OCI-LY1 (cell line): ENCODE measurements at regions not wholly inside any gene's neighbourhood (a gene's known extent, or its start where the extent isn't known, plus 50 kb on each side); places are given as distances from the start of the nearest gene placed in this dataset.

Experiments used
- H2AFZ ChIP-seq: fragments of 200-600 bp; sonication (generic), shearing (Covaris generic); 2 replicates; pipeline ENCODE4 v1.6.0; 2014; ENCODE audit warnings: antibody characterized with exemption, mild to moderate bottlenecking, low read length
- H3F3A ChIP-seq: fragments of 200-600 bp; sonication (generic), shearing (Covaris generic); 2 replicates; pipeline ENCODE4 v1.6.0; 2014; ENCODE audit warnings: mild to moderate bottlenecking, antibody characterized with exemption, low read length, moderate library complexity; ENCODE audit not compliant: insufficient read depth
- H3K27ac ChIP-seq: fragments of 200-600 bp; sonication (generic); 2 replicates; pipeline ENCODE4 v1.5.1; 2014; ENCODE audit warnings: low read length, mixed run types, mild to moderate bottlenecking, low read depth; ENCODE audit not compliant: poor library complexity, severe bottlenecking
- H3K27me3 ChIP-seq: fragments of 200-600 bp; sonication (generic); 2 replicates; pipeline ENCODE4 v1.6.0; 2014; ENCODE audit warnings: antibody characterized with exemption, mild to moderate bottlenecking, low read length, moderate library complexity; ENCODE audit not compliant: insufficient read depth
- H3K36me3 ChIP-seq: fragments of 200-600 bp; sonication (generic); 2 replicates; pipeline ENCODE4 v1.6.1; 2014; ENCODE audit warnings: mild to moderate bottlenecking, antibody characterized with exemption, low read length, moderate library complexity, mixed read lengths; ENCODE audit not compliant: insufficient read depth
- H3K4me1 ChIP-seq: fragments of 200-600 bp; sonication (generic); 2 replicates; pipeline ENCODE4 v1.5.1; 2014; ENCODE audit warnings: mild to moderate bottlenecking, low read length, moderate library complexity; ENCODE audit not compliant: insufficient read depth, severe bottlenecking
- H3K4me2 ChIP-seq: fragments of 200-600 bp; sonication (generic), shearing (Covaris generic); 2 replicates; pipeline ENCODE4 v1.6.1; 2014; ENCODE audit warnings: low read length
- H3K4me3 ChIP-seq: fragments of 200-600 bp; sonication (generic); 2 replicates; pipeline ENCODE4 v1.5.1; 2014; ENCODE audit warnings: low read length, low read depth, mild to moderate bottlenecking, mixed read lengths; ENCODE audit not compliant: poor library complexity, severe bottlenecking
- H3K79me2 ChIP-seq: fragments of 200-600 bp; shearing (Covaris generic); 2 replicates; pipeline ENCODE4 v1.6.1; 2016; ENCODE audit warnings: mixed run types, low read length, mixed read lengths; ENCODE audit not compliant: insufficient read depth
- H3K9ac ChIP-seq: fragments of 200-600 bp; sonication (generic), shearing (Covaris generic); 2 replicates; pipeline ENCODE4 v1.6.1; 2014; ENCODE audit warnings: mild to moderate bottlenecking, low read length, mixed read lengths
- H3K9me2 ChIP-seq: fragments of 200-600 bp; sonication (generic), shearing (Covaris generic); 2 replicates; pipeline ENCODE4 v1.6.1; 2014; ENCODE audit warnings: low read depth, mild to moderate bottlenecking, low read length, mixed read lengths
- H3K9me3 ChIP-seq: fragments of 200-600 bp; shearing (Covaris generic); 2 replicates; pipeline ENCODE4 v1.6.1; 2014; ENCODE audit warnings: low read length, mixed read lengths
- H4K20me1 ChIP-seq: fragments of 200-600 bp; sonication (generic), shearing (Covaris generic); 2 replicates; pipeline ENCODE4 v1.6.0; 2016; ENCODE audit warnings: mild to moderate bottlenecking, low read length; ENCODE audit not compliant: insufficient read depth
- EZH2 ChIP-seq: fragments of 200-600 bp; sonication (generic), shearing (Covaris generic); IDR thresholded peaks from 2 replicates; pipeline ENCODE4 v1.8.0; 2017; ENCODE audit warnings: borderline replicate concordance, mixed run types, mild to moderate bottlenecking, antibody characterized with exemption, low read length, moderate library complexity, mixed read lengths
- TF ChIP-seq, protein P1 (sequence below): fragments of 200-600 bp; sonication (generic), shearing (Covaris generic); IDR thresholded peaks from 2 replicates; pipeline ENCODE4 v1.5.1; 2017; ENCODE audit warnings: mild to moderate bottlenecking, antibody characterized with exemption, low read length, moderate library complexity, mixed read lengths

DNA sequence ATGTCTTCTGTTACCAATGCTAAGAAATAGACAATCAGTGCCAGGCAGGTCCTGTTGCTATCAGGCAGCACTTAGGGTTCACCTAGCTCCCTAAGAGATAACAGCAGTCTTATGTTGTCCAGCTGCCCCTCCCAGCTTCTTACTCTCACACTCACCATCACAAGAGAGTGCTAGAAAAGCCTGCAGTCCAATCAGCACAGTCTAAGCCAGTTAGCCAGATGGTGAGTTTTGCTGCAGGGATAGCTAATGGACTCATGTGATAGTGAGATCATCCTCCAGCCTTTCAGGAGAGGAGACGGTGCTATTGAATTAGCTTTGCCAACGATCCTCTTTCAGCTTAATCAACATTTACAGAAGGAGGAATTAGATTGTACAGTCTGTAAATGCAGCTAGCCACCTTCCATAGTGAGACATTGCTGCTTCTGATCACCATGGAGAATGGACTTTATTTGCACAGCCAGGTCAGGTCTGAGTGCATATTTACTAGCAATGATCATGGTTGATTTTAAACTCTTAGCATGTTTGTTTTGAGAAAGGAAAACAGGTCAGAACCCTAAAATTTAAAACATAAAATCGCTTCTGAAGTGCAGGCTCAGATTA is 438.3 kb downstream of the CENPC start:
- Histone ChIP-seq H3F3A (no peaks in the 10 kb centered on the region), H3K79me2 (no peaks in the 10 kb centered on the region), H3K36me3 (no peaks in the 10 kb centered on the region), H3K4me1 (no peaks in the 10 kb centered on the region), H4K20me1 (no peaks in the 10 kb centered on the region), H3K9me2 (no peaks in the 10 kb centered on the region), H2AFZ (no peak overlapping the region), H3K9me3 (no peaks in the 10 kb centered on the region), H3K9ac (no peak overlapping the region), H3K4me2 (no peak overlapping the region), H3K4me3 (no peak overlapping the region), H3K27me3 (no peaks in the 10 kb centered on the region), H3K27ac (no peak overlapping the region)
- TF ChIP-seq, protein P1, sequence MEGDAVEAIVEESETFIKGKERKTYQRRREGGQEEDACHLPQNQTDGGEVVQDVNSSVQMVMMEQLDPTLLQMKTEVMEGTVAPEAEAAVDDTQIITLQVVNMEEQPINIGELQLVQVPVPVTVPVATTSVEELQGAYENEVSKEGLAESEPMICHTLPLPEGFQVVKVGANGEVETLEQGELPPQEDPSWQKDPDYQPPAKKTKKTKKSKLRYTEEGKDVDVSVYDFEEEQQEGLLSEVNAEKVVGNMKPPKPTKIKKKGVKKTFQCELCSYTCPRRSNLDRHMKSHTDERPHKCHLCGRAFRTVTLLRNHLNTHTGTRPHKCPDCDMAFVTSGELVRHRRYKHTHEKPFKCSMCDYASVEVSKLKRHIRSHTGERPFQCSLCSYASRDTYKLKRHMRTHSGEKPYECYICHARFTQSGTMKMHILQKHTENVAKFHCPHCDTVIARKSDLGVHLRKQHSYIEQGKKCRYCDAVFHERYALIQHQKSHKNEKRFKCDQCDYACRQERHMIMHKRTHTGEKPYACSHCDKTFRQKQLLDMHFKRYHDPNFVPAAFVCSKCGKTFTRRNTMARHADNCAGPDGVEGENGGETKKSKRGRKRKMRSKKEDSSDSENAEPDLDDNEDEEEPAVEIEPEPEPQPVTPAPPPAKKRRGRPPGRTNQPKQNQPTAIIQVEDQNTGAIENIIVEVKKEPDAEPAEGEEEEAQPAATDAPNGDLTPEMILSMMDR: no peak
- TF ChIP-seq EZH2: no peak

DNA sequence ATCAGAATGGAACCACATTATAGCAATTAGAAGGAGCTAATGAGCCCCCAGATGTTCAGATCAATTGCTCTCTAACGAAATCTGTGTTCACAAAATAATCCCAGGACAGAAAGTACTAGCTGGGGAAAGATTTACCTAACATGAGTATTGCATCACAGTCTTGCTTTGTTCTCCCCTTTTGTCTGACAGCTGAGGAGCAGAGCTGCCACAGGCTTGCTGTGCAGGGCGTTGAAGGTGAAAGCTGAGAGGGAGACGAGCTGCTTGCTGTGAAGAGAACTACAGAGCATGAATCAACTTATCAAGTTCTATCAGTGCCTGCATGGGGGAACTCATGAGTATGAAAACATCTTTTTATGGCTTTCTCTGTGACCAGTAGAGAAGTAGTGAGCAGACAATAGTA is 441.2 kb downstream of the CENPC start:
- H4K20me1 ChIP-seq: no peaks in the 10 kb centered on the region
- no peak overlapping the region for H3K4me3 ChIP-seq
- H3K4me1 ChIP-seq: no peaks in the 10 kb centered on the region
- H3K27ac ChIP-seq: no peak overlapping the region
- H3K9me3 ChIP-seq: no peaks in the 10 kb centered on the region
- no peak overlapping the region for H2AFZ ChIP-seq
- no peaks in the 10 kb centered on the region for H3K36me3 ChIP-seq
- no peaks in the 10 kb centered on the region for H3F3A ChIP-seq
- H3K9me2 ChIP-seq: no peaks in the 10 kb centered on the region
- no peak for TF ChIP-seq EZH2
- TF ChIP-seq, protein P1: no peak
- no peak overlapping the region for H3K4me2 ChIP-seq
- no peak overlapping the region for H3K9ac ChIP-seq
- no peaks in the 10 kb centered on the region for H3K79me2 ChIP-seq
- no peaks in the 10 kb centered on the region for H3K27me3 ChIP-seq

DNA sequence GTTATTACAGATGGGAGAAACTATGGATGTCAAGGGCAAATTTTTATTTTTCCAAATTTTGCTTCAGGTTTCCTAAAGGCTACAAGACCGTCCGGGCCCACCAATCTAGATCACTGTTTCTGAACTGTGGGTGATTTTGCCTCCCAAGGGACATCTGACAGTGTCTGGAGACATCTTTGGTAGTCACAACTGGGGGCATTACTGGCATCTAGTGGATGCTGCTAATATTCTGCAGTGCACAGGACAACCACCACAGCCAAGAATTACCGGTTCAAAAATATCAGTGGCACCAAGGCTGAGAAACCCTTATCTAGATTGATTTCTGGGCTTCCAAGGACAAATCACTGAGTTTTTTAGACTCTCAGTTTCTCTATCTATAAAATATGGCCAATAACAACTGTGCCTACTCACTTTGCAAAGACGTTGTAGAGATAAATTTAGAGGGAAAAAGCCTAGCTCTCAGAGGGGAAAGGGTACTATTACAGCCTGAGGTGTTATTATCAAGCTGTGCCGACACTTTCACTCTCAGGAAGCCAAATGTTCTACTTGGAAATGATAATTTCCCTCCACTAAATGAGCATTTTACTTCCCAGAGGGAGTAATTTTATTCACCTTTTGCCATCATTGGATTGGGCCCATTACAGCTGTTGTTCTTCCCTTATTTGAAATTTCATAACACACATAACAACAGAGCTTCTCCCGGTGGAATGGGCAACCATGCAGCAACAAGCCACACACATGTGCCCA is 442.1 kb downstream of the CENPC start:
- Histone ChIP-seq H3K4me3 (no peak overlapping the region), H2AFZ (no peak overlapping the region), H3K79me2 (no peaks in the 10 kb centered on the region), H3K9me3 (no peaks in the 10 kb centered on the region), H3F3A (no peaks in the 10 kb centered on the region), H3K36me3 (no peaks in the 10 kb centered on the region), H3K9me2 (no peaks in the 10 kb centered on the region), H3K9ac (no peak overlapping the region), H3K27me3 (no peaks in the 10 kb centered on the region), H4K20me1 (no peaks in the 10 kb centered on the region), H3K4me1 (no peaks in the 10 kb centered on the region), H3K27ac (no peak overlapping the region), H3K4me2 (no peak overlapping the region)
- TF ChIP-seq EZH2: no peak
- TF ChIP-seq, protein P1: no peak
